GM21367 (cell line): ENCODE measurements at regions not wholly inside any gene's neighbourhood (a gene's known extent, or its start where the extent isn't known, plus 50 kb on each side); places are given as distances from the start of the nearest gene placed in this dataset.

Experiments used
- ATAC-seq: cut with Tn5 transposase; IDR thresholded peaks from one replicate; pipeline ENCODE4 v1.9.1; 2021; ENCODE audit not compliant: unreplicated experiment

DNA sequence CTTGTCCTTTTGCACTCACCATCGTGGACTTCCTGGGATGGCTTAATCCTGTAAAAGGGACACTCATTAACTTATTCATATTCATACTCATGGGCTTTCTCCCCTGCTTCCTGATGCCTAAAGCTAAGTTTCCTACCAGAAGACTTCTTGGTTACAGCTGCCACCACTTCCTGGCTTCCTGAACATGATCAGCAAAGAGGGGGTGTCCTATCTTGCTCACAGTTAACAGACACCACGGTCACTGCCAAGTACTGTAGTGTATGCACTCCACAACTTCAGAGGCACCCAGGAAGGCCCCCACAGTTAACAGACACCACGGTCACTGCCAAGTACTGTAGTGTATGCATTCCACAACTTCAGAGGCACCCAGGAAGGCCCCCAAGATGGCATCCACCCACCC, 177.8 kb downstream of the SIPA1L2 start:
- no peak for ATAC-seq

DNA sequence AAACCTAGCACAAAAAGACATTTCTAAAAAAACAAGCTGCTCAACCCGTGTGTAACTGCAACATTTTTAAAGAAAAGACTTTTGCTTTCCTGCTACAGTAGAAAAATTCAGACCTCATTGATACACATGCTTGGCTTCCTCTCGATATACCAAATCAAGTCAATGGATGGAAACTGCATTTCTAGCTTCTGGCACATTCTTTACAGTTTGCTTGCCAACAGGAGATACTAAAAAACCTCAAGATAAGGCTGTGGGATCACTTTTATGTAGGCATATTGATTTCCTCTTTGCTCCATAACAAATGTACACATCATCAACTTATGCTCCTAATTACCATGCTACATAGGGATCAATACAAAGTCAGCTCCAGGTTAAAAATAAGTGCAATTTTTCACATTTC, 178.4 kb downstream of the SIPA1L2 start:
- ATAC-seq, result no peak

DNA sequence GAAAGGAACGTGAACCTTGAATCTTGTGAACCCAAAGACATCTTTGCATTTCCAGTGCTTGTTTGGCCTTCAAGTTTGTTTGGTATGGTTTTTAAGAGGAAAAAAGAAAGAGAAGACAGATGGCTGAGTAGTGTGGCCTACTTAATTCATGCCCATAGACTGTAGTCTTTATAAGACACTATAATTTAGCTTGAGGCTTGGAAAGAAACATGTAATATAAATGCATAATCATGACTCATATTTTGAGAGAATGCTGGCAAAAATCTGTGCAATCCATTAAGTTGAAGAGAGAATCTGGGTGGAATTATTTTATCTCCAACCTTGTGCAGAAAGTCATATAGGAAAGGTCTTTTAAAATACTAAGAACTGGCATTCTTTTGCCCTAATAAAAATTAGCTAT, 179.3 kb downstream of the SIPA1L2 start:
- no peak for ATAC-seq

DNA sequence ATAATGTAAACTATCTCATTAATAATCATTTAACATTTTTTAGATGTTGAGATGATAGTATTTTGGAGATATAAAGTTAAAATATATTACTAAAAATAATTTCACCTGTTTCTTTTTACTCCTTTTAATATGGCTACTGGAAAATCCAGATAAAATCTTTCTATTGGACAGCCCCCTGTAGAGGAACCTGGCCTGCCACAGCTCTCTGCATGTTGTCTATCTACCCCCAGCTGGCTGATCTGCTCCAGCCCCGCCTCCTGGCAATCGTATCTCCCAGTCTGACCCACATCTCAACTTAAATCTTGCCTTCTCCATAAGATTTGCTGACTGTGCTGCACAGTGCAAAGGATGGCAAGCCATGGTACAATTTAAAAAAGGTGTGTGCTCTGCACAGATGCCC, 182.8 kb downstream of the SIPA1L2 start:
- ATAC-seq, result no peak

DNA sequence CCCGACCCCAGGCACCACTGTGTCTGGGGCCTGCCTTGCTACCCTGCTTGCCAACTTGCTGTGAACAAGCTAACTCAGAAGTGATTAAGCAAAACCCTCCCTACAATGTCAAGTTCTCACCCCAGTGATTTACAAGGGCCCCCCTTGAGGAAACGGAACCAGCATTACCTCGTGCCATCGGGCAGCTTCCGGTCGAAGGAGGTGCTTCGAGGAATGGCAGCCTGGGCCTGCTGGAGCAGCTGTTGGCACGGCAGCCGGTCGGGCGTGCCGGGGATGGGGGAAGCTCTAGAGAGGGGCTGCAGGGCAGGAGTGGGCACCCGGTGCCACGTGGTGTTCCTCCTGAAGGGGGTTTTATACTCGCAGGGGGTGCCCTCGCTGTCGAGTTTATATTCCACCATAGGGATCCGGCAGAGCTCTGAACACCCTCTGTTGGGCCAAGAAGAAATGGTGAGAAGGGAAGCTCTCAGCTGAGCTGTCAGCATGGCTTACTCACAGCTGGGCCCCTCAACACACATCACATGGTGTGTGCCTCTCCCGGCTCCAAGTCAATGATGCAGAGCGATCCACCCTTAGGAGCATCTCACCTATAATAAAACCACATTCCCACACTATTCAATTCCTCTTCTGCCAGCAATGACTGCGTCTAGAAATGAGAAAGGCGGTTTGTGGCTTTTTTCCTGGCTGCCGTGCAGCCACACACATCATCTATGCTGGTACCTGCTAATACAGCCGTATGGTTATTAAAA, 184.4 kb downstream of the SIPA1L2 start:
- no peak for ATAC-seq

DNA sequence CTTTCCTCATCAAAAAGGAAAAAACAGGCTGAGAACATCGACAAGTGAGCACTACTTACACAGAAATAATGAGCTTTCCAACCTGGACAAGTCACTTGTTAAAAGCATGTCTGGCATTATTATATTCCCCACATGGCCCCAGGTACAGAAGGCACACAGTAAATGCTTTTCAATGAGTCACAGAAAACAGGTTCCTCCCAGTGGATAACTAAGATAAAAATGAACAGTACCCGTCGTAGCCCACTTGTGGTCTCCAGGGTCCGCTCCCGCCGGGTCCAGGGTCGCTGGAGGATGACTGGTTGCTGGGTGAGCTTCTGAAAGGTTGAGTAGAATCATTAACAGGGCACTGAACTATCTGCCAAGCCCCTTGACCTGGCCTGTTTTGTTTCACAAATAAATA, 186.6 kb downstream of the SIPA1L2 start:
- ATAC-seq, result no peak

DNA sequence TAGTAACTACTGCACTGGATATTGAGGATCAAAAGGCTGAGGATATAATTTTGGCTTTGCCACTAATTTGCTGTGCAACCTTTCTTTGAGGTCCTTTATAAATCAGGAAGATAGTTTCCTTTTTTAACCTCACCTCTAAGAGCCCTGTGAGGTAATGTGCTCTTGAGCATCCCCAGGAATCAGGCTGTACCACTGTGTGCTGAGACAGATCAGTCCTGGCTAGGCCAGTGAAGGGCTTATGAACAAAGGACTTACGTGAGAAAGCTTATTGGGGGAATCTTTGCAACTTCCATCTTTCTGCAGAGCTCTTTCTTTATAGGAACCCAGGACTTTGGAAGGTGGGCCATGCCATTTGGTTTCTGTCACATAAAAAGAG, 188.9 kb downstream of the SIPA1L2 start:
- no peak for ATAC-seq

DNA sequence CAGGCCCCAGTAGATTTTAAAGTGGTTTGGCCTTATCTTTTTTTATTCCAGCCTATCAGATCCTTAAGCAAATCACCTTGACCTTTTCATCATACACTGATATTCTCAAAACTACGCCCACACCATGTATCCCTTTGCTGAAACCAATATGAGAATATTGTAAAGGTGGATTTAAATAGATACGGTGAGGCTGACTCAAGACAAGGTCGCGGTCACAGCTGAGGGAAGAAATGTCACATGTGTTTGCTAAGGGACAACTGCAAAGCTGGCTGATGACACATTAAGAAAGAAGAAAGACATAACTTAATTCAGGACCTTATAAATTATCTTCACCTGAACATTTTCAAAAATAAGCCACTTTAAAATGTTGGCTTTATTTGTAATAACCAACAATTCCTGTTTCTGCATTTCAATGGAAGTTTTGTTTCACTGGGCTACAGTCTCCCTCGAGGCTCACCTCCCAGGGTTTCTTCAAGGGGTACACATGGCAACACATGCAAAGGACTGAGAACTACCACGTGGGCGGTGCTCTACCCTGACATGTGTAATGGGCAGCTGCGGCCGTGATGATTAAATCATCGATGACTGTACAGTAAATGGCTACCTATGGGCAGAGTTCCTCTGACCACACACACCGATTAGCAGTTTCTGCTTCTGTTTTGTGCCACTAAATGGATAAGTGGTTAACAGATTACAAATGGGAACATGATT, 189.5 kb downstream of the SIPA1L2 start:
- no peak for ATAC-seq

DNA sequence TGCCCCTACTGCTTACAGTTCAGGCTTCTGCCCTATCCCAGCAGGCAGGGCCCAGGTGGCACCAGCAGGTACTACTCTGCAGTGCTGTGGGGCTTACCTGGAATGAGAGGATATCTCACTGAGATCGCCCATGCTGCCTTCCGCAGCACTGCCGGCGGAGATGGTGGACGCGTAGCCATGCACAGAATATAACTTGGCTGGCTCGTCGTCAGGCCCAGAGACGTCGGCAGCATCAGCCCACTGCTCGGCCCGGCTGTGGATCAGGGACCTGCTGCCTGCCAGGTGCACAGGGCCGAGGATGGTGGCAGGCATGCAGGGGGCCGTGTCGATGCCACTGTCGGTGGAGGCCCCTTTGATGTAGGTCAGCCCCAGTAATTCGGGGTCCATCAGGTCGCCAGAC, 190.9 kb downstream of the SIPA1L2 start:
- no peak for ATAC-seq

DNA sequence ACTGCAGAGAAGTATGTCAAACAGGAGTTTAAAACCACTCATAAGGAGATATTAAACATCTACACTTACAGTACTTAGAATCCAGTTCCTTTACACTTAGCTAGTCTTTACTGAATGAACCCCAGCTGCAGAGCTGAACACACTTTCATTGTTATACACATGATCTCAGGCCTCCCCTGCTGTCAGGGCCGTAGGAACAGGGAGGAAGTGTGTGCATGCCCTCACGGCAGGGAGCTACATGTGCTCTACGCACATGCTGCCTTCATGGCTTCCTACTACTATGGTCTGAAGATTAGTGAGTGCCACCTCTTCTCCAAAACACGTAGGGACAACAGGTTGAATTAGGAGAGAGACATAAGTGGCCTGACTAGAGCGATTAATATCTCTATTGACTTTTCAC, 191.5 kb downstream of the SIPA1L2 start:
- ATAC-seq, result no peak

DNA sequence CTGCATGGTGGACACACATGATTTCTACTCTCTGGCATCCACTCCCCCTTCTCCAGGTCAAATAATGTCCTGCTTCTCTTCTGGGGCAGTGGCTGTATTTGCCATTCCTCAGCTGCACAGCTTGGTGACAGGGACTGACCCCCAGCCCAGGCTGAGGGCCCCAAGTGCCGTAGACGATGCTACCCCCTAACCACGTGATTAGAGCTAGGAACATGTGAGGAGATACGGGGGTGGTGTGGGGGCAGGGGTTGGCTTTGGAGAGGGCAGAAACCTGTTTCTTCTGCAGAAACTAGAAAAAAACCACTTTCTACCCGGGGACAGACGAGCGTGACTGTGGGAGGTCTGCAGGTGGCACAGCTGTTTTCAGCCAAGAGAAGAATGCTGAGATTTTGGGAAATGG, 192.4 kb downstream of the SIPA1L2 start:
- ATAC-seq, result no peak

DNA sequence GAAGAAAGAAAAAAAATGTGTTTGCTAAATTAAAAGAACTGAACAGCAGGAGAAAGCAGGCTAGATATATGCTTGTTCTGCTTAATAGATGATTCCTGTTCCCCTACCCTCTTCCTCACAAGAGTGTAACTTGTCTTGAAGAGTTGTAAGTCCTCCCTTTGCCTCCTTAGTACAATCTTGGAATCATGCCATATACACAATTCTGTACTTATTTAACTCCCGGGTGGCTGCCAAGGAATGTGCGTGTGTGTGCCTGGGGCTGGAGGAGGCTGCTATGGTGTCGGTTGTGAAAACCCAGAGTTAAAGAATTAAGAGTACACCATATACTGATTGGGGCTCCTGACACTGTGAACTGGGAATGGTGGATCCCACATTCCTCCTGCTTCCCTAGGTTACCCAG, 194.2 kb downstream of the SIPA1L2 start:
- ATAC-seq, result no peak

DNA sequence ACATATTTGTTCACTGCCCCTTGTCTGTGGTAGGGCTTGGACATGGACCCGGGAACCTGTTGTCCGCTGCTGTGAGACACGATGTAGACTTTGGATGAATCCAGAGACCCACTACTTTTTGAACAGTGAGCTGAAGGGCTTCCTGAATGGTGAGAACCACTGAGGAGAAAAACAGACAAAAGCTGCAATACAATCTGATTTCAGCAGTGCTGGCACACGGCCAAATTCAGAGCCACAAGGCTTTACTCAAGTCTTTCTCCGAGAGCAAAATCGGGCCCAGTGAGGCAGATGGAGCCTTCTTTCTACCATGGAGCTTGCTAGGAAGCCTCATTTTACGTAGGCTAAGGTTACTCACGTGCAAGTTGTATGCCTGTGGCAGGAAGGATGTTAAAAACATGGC, 197.6 kb downstream of the SIPA1L2 start:
- no peak for ATAC-seq

DNA sequence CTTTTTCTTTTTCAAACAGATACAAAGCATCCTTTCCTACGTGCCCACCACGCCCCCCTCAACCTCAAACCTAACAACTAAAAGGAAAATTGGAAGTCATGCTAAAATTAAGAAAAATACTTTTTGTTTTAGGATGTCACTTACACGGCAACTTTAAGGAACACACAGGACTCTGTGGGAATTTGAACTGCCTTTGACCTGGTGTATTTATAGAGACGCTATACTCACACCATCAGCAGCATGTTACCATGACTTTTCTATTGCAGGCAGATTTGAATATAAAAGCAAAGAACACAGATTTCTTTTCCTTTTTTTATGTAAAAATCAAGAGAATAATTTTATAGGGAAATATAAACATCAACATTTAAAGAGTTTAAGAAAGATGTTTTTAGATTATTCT, 198.2 kb downstream of the SIPA1L2 start:
- no peak for ATAC-seq

DNA sequence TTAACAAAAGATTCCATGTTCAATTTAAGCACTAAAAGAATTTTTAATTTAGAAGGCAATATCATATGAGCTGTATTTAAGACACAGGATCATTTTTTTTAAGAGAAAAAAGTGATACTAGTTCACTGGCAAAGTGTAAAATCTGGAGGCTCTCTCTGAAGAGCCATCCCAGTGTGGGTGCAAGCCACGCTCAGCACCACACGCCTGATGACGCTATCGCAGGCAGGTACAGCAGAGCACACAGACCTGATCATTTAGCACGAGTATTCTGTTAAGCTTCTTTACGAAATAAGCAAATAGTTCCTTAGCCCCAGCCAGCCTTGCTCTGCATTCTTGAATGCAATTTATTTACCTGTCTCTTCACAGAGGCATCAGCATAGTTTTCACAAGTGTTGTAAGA, 198.6 kb downstream of the SIPA1L2 start:
- no peak for ATAC-seq

DNA sequence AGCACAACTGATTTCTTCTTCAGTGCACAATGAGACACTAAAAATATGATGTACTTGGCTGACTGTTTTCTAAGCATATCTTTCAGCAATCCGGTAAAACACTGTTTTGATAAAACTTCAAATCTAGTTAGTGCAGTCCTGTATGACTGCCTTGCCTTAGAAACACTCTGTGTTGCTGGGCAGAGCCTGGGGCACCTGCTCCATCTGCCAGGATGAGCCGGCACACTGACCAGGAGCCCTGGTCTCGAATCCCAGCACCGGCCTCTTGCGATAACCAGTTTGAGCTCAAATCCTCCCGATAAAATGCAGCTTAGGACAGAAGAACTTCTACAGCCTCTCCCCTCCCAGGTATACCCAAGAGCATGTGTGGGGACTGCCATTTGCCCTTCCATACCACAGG, 199.5 kb downstream of the SIPA1L2 start:
- no peak for ATAC-seq

DNA sequence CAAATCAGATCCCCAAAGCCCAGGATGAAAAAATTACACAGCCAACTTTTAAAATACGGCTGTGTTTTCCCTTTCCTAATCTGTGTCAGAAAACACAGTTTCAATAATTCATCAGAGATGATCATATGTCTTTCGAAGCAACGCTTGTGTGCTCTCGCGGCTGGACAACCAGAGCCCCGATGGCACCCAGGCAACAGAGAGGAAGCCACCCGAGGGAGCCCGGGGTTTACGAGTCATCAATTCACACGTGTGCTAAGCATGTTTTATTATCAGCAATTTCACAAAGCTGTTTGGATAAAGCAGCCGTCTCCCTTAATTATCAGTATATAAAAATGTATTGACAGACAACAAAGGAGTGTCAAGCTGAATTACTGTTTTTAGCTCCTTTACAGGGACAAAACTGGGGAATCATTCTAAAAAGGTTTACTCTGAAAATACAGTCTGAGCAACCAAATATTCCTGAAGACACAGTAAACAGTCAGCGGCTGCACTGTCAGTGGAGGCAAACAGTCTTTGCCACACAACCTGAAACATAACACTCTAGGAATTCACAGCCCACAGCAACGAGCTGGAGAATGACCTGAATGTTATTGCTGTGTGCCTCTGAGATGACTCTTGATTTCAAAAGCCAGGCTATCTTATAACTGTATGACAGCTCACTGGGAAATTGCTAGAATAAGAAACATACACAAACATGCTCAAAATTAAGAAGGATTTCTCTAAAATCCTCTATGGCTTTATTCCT, 201.0 kb downstream of the SIPA1L2 start:
- no peak for ATAC-seq

DNA sequence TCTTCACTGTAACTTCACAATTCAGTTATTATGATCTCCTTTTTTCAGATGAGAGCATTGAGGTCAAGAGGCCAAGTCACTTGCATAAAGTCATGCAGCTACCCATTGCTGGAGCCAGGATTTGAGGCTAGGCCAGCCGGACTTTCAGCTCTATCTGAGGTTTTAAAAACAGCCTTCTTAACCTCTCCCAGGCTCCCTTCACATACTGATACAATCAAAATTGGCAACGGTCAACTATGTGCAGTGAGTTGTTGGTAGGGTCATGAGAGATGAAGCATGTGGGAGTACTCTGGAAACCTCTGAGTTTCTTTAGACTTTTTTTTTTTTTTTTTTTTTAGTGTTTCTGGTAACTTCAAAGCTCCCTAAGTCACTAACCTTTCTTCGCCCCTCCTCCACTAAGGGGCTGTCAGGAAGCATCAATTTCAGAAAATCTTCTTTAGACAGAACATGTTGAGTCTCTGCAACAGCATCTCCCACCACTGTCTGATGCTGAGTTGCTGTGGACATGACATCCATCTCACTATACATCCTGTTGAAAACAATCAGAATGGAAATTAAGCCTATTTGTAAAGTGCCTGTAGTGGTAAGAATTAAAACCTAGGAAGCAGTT, 201.8 kb downstream of the SIPA1L2 start:
- ATAC-seq, result no peak

DNA sequence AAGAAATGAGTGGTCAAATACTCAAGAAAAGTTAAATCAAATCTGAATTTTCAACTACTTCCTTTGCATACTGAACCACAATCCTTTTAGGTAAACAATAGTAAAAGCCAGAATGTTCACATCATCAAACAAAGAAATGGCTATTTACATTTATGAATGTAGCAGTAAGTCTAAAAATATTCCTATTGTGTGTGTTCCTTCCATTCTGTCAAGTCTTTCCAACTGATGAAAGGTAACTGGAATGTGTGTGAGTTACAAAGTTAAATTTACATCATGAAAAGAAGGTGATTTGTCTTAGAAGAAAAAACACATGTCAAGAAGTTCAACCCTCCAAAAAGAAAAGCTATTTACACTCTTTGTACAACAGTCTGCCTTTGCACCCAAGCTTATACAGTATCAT, 203.1 kb downstream of the SIPA1L2 start:
- no peak for ATAC-seq

DNA sequence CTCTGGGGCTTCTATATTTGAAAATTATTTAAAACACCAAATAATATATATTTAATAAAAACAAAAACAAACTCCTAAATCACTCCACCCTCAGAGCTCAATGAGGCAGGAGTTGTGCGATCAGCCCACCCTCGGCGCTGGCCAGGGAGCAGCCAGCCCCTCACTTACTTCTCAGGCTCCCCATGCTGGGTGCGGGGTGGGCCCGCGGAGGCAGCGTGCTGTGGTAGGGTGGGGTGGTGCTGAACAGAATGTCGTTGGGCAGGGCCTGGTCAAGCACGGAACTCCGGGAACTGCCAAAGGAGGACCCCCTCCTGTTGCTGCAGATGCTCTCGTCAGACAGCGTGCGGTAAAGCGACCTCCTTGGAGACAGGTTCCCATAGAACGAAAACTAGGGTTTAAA, 204.5 kb downstream of the SIPA1L2 start:
- ATAC-seq, result no peak

DNA sequence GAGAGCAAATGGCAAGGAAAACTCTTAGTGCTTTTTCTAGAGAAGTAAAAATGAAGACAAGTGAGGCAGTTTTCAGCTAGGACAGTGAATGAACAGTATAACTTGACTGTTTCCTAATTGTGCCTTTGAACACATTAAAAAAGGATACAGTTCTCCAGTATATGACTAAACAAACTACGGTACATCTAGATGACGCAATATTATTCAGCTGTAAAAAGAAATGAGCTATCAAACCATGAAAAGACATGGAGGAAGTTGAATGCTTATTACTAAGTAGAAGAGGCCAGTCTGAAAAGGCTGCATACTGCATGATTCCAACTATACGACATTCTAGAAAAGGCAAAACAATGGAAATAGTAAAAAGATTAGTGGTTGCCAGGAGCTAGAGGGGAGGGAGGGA, 206.3 kb downstream of the SIPA1L2 start:
- ATAC-seq, result no peak

DNA sequence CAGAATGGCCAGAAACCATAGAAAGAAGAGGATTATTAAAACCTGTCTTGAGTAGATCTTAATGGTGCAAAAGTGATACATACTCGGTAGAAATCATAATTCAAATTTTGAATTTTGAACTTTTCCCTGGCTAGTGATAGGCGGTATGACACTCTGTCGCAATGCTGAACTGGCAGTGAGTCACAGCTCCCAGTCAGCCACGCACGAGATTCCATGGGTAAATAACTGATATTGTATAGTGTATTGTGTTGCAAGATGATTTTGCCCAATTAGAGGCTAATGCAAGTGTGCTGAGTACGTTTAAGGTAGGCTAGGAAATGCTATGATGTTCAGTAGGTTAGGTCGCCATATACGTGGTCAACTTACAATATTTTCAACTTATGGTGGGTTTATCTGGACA, 207.0 kb downstream of the SIPA1L2 start:
- ATAC-seq, result no peak
